ENCODE measurements at regions not wholly inside any gene's neighbourhood (a gene's known extent, or its start where the extent isn't known, plus 50 kb on each side); places are given as distances from the start of the nearest gene placed in this dataset.

DNA sequence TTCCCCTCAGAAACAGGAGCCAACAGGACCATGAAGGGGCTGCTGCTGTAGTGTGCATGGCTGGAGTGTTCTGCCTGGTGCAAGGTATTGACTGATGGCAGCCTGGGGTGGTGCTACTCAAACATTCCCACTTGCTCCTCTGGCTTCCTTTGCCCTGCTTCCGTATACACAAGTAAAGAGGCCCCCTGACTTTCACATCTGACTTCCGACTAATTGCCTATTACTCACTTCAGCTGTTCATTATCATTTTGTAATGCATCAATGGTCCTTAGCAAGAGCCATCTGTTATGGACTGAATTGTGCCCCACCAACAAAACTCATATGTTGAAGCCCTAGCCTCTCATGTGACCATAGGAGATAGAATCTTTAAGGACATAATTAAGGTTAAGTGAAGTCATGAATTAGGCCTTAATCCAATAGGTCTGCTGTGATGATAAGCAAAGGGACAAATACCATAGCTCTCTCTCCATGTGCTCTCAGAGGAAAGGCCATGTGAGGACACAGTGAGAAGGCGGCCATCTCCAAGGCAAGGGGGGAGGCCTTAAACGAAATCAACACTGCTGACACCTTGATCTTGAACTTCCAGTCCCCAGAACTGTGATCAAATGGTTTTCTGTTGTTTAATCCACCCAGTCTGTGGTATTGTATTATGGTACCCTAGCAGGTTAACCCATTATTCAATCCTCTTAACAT is 122.5 kb upstream of the CLNK start:
- no peak overlapping the region for H3K27ac ChIP-seq (ENCODE audit: low read depth, low read length)
- H3K4me1 ChIP-seq (ENCODE audit: control insufficient read depth, insufficient read depth, low read length), result no peaks in the 10 kb centered on the region
- H3K36me3 Mint-ChIP-seq (ENCODE audit: low read depth), result no peaks in the 10 kb centered on the region
- H3K4me1 Mint-ChIP-seq, result no peaks in the 10 kb centered on the region
- no peak overlapping the region for H3K9ac ChIP-seq (ENCODE audit: extremely low read depth, low read length, poor library complexity, severe bottlenecking)
- no peaks in the 10 kb centered on the region for H3K9me3 Mint-ChIP-seq
- H3K4me3 Mint-ChIP-seq, result no peak overlapping the region
- no peaks in the 10 kb centered on the region for H3K27me3 Mint-ChIP-seq (ENCODE audit: insufficient read depth)
- no peaks in the 10 kb centered on the region for H3K27me3 ChIP-seq (ENCODE audit: control insufficient read depth, insufficient read depth, low read length, poor library complexity, severe bottlenecking)
- no peak overlapping the region for H3K4me3 ChIP-seq (ENCODE audit: low read length)
- H3K27ac Mint-ChIP-seq, result no peak overlapping the region
- no peaks in the 10 kb centered on the region for H3K36me3 ChIP-seq (ENCODE audit: control insufficient read depth, insufficient read depth, low read length)
- no peaks in the 10 kb centered on the region for H3K9me3 ChIP-seq (ENCODE audit: control insufficient read depth, low read length)
- DNase-seq, result no peak
- WGBS, 2 experiments (ENCODE audit: insufficient coverage in 1 of 2, insufficient read length in 1 of 2), result 90 to 92% methylated on average over 3 to 4 of the region's 4 CpGs
- TF ChIP-seq, protein P1, sequence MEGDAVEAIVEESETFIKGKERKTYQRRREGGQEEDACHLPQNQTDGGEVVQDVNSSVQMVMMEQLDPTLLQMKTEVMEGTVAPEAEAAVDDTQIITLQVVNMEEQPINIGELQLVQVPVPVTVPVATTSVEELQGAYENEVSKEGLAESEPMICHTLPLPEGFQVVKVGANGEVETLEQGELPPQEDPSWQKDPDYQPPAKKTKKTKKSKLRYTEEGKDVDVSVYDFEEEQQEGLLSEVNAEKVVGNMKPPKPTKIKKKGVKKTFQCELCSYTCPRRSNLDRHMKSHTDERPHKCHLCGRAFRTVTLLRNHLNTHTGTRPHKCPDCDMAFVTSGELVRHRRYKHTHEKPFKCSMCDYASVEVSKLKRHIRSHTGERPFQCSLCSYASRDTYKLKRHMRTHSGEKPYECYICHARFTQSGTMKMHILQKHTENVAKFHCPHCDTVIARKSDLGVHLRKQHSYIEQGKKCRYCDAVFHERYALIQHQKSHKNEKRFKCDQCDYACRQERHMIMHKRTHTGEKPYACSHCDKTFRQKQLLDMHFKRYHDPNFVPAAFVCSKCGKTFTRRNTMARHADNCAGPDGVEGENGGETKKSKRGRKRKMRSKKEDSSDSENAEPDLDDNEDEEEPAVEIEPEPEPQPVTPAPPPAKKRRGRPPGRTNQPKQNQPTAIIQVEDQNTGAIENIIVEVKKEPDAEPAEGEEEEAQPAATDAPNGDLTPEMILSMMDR (conservative IDR thresholded peaks at IDR 0.05), result no peak

DNA sequence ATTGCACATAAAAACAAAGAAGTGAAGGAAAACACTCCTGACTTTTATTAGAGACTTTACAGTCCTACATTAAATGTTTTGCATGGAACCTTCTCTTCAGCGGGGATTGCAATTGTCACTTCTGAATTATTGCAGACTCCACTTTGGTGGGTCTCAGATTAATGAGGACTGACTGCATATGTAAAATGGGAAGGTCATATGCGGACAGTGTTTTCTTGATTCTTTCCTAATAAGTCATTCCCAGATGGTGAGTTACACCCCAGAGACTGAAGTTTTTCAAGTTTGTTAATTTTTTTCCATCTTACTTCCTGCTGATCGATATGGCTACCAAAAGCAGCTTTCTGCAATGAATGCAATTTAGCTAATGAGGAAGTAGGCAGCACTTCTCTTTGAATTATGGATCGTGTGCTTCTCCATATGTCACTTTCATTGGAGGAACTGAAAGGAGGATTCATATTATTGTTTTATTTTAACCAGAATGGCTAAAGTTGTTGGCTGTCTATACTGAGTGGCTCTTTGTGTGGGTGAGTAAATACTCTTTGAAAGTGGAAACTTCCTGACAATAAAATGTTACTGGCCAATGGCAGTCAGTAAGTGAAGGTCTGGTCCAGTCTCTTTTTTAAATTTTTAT is 119.3 kb upstream of the CLNK start:
- Mint-ChIP-seq H3K9me3 (peaks cover 11% of the 10 kb centered on the region), H3K4me3 (no peak overlapping the region), H3K36me3 (ENCODE audit: low read depth) (peaks cover under 1% of the 10 kb centered on the region), H3K27me3 (ENCODE audit: insufficient read depth) (no peaks in the 10 kb centered on the region), H3K4me1 (no peaks in the 10 kb centered on the region), H3K27ac (no peak overlapping the region)
- Histone ChIP-seq H3K36me3 (ENCODE audit: control insufficient read depth, insufficient read depth, low read length) (no peaks in the 10 kb centered on the region), H3K9ac (ENCODE audit: extremely low read depth, low read length, poor library complexity, severe bottlenecking) (no peak overlapping the region), H3K4me1 (ENCODE audit: control insufficient read depth, insufficient read depth, low read length) (no peaks in the 10 kb centered on the region), H3K27me3 (ENCODE audit: control insufficient read depth, insufficient read depth, low read length, poor library complexity, severe bottlenecking) (no peaks in the 10 kb centered on the region), H3K9me3 (ENCODE audit: control insufficient read depth, low read length) (peaks cover 16% of the 10 kb centered on the region), H3K4me3 (ENCODE audit: low read length) (no peak overlapping the region), H3K27ac (ENCODE audit: low read depth, low read length) (no peak overlapping the region)
- no peak for DNase-seq
- TF ChIP-seq, protein P1 (conservative IDR thresholded peaks at IDR 0.05), result no peak
- 90 to 95% methylated on average over 3 to 4 of the region's 4 CpGs for WGBS, 2 experiments (ENCODE audit: insufficient coverage in 1 of 2, insufficient read length in 1 of 2)

DNA sequence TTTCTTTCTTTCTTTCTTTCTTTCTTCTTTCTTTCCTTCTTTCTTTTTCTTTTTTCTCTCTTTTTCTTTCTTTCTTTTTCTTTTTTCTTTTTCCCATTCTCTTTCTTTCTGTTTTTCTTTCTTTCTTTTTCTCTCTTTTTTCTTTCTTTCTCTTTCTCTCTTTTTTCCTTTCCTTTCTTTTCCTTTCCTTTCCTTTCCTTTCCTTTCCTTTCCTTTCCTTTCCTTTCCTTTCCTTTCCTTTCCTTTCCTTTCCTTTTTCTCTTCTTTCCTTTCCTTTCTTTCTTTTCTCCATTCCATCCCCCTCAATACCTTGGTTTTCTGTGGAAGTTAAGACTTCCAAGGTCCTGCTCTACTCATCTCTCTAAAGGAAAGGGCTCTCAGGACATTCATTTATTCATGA is 102.8 kb upstream of the CLNK start:
- H3K9me3 Mint-ChIP-seq, result peaks cover 13% of the 10 kb centered on the region

More for the DNA sequence above, 102.8 kb upstream of the CLNK start:
- Histone ChIP-seq H3K4me1 (ENCODE audit: control insufficient read depth, insufficient read depth, low read length) (no peaks in the 10 kb centered on the region), H3K4me3 (ENCODE audit: low read length) (no peak overlapping the region), H3K36me3 (ENCODE audit: control insufficient read depth, insufficient read depth, low read length) (no peaks in the 10 kb centered on the region), H3K27me3 (ENCODE audit: control insufficient read depth, insufficient read depth, low read length, poor library complexity, severe bottlenecking) (no peaks in the 10 kb centered on the region), H3K9ac (ENCODE audit: extremely low read depth, low read length, poor library complexity, severe bottlenecking) (no peak overlapping the region), H3K27ac (ENCODE audit: low read depth, low read length) (no peak overlapping the region), H3K9me3 (ENCODE audit: control insufficient read depth, low read length) (no peaks in the 10 kb centered on the region)
- TF ChIP-seq, protein P1 (conservative IDR thresholded peaks at IDR 0.05), result no peak
- no peak overlapping the region for H3K4me3 Mint-ChIP-seq
- no peak overlapping the region for H3K27ac Mint-ChIP-seq
- H3K27me3 Mint-ChIP-seq (ENCODE audit: insufficient read depth), result no peaks in the 10 kb centered on the region
- no peak for DNase-seq
- peaks cover 2% of the 10 kb centered on the region for H3K36me3 Mint-ChIP-seq (ENCODE audit: low read depth)
- peaks cover 2% of the 10 kb centered on the region for H3K4me1 Mint-ChIP-seq
